Activated CD8-positive, alpha-beta memory T cell treated with anti-CD3 and anti-CD28 coated beads, Interleukin-2, amount 50 U/mL, for 24 hours (primary cell): ENCODE measurements at regions not wholly inside any gene's neighbourhood (a gene's known extent, or its start where the extent isn't known, plus 50 kb on each side); places are given as distances from the start of the nearest gene placed in this dataset.
"Not testable (repeated sequence)": the region's sequence is repeated elsewhere in the genome, so short reads cannot be mapped to it uniquely, and the experiment has no call there.

Source experiments
- DNase-seq: peaks from one replicate; pipeline ENCODE4 v3.0.0-alpha.2; 2020; ENCODE audit errors: extremely low read depth

- no peak for DNase-seq
Measured at GRCh38 chr9:115879451-115879850, 274.1 kb upstream of the PAPPA start.

GRCh38 chr9:115880221-115880885 lies 273.2 kb upstream of the PAPPA start:
- DNase-seq, result no peak

- DNase-seq, result no peak
Measured at GRCh38 chr9:115882911-115883310, 270.7 kb upstream of the PAPPA start.

GRCh38 chr9:115883467-115884329 lies 269.9 kb upstream of the PAPPA start:
- DNase-seq, result no peak

GRCh38 chr9:115884846-115885245 lies 268.7 kb upstream of the PAPPA start:
- no peak for DNase-seq

GRCh38 chr9:115888131-115888530 lies 265.5 kb upstream of the PAPPA start:
- DNase-seq, result no peak

GRCh38 chr9:115891929-115892328 lies 261.7 kb upstream of the PAPPA start:
- no peak for DNase-seq

- not testable (repeated sequence) for DNase-seq
Measured at GRCh38 chr9:115898478-115898877, 255.1 kb upstream of the PAPPA start.

- DNase-seq, result no peak
Measured at GRCh38 chr9:115900698-115901097, 252.9 kb upstream of the PAPPA start.

GRCh38 chr9:115910959-115911358 lies 242.6 kb upstream of the PAPPA start:
- DNase-seq, result no peak

GRCh38 chr9:115912086-115912485 lies 241.5 kb upstream of the PAPPA start:
- no peak for DNase-seq

- DNase-seq, result no peak
Measured at GRCh38 chr9:115913696-115914095, 239.9 kb upstream of the PAPPA start.

GRCh38 chr9:115914291-115914690 lies 239.3 kb upstream of the PAPPA start:
- no peak for DNase-seq

- DNase-seq, result no peak
Measured at GRCh38 chr9:115921301-115921700, 232.3 kb upstream of the PAPPA start.

- no peak for DNase-seq
Measured at GRCh38 chr9:115922444-115922843, 231.1 kb upstream of the PAPPA start.

- no peak for DNase-seq
Measured at GRCh38 chr9:115923410-115923809, 230.2 kb upstream of the PAPPA start.

- no peak for DNase-seq
Measured at GRCh38 chr9:115923903-115924668, 229.5 kb upstream of the PAPPA start.

- DNase-seq, result no peak
Measured at GRCh38 chr9:115924669-115924987, 229.0 kb upstream of the PAPPA start.

- no peak for DNase-seq
Measured at GRCh38 chr9:115925424-115925823, 228.2 kb upstream of the PAPPA start.

- DNase-seq, result no peak
Measured at GRCh38 chr9:115930472-115930871, 223.1 kb upstream of the PAPPA start.

GRCh38 chr9:115938479-115938878 lies 215.1 kb upstream of the PAPPA start:
- no peak for DNase-seq

GRCh38 chr9:115939065-115939765 lies 214.4 kb upstream of the PAPPA start:
- DNase-seq, result no peak
